ENCODE measurements at regions not wholly inside any gene's neighbourhood (a gene's known extent, or its start where the extent isn't known, plus 50 kb on each side); places are given as distances from the start of the nearest gene placed in this dataset.
"Not testable (repeated sequence)": the region's sequence is repeated elsewhere in the genome, so short reads cannot be mapped to it uniquely, and the experiment has no call there.

GRCh38 chr7:119026391-119026790 is 801.9 kb downstream of the ANKRD7 start:
- no peak for TF ChIP-seq CTCF (IDR thresholded peaks at IDR 0.05)
- 57 to 61% (median 58%) methylated on average over 2 of the region's 2 CpGs for WGBS, 3 donors

GRCh38 chr7:119028736-119029135 is 804.2 kb downstream of the ANKRD7 start:
- ATAC-seq (no peak), DNase-seq (no peak)
- no peak overlapping the region for H3K4me3 ChIP-seq
- H3K9me3 ChIP-seq, result no peaks in the 10 kb centered on the region
- no peak overlapping the region for H3K27ac ChIP-seq
- WGBS, 3 donors, result 31 to 44% (median 44%) methylated on average over 1 of the region's 1 CpG
- no peaks in the 10 kb centered on the region for H3K36me3 ChIP-seq (ENCODE audit: insufficient read depth in 1 of 2, low read depth in 1 of 2)
- no peaks in the 10 kb centered on the region for H3K4me1 ChIP-seq
- intact Hi-C loops (cut with DNase I), result no loop called here
- H3K27me3 ChIP-seq (ENCODE audit: insufficient read depth in 3 of 3, low read length in 2 of 3), result no peaks in the 10 kb centered on the region
- TF ChIP-seq CTCF (IDR thresholded peaks at IDR 0.05), result no peak

More at GRCh38 chr7:119026391-119026790, 801.9 kb downstream of the ANKRD7 start:
- H3K36me3 ChIP-seq (ENCODE audit: insufficient read depth in 1 of 2, low read depth in 1 of 2), result no peaks in the 10 kb centered on the region
- no peak overlapping the region for H3K4me3 ChIP-seq
- ATAC-seq (no peak), DNase-seq (no peak)
- H3K9me3 ChIP-seq, result no peaks in the 10 kb centered on the region
- H3K27ac ChIP-seq, result no peak overlapping the region
- H3K4me1 ChIP-seq, result no peaks in the 10 kb centered on the region
- H3K27me3 ChIP-seq (ENCODE audit: insufficient read depth in 3 of 3, low read length in 2 of 3), result no peaks in the 10 kb centered on the region
- intact Hi-C loops (cut with DNase I), result no loop called here

GRCh38 chr7:119032136-119032535 is 807.6 kb downstream of the ANKRD7 start:
- intact Hi-C loops (cut with DNase I); H3K27me3 ChIP-seq (ENCODE audit: insufficient read depth in 3 of 3, low read length in 2 of 3); H3K27ac ChIP-seq; H3K36me3 ChIP-seq (ENCODE audit: insufficient read depth in 1 of 2, low read depth in 1 of 2); DNase-seq; H3K4me3 ChIP-seq; H3K9me3 ChIP-seq; H3K4me1 ChIP-seq; ATAC-seq: not testable (repeated sequence)
- 92 to 95% (median 95%) methylated on average over 4 of the region's 4 CpGs for WGBS, 3 donors

- H3K27me3 ChIP-seq (ENCODE audit: insufficient read depth in 3 of 3, low read length in 2 of 3), result no peaks in the 10 kb centered on the region
- intact Hi-C loops (cut with DNase I), result no loop called here
- ATAC-seq (no peak), DNase-seq (no peak)
- H3K4me1 ChIP-seq, result no peaks in the 10 kb centered on the region
- no peaks in the 10 kb centered on the region for H3K9me3 ChIP-seq
- TF ChIP-seq CTCF (IDR thresholded peaks at IDR 0.05), result no peak
- no peak overlapping the region for H3K27ac ChIP-seq
- 64 to 73% (median 70%) methylated on average over 3 of the region's 3 CpGs for WGBS, 3 donors
- no peak overlapping the region for H3K4me3 ChIP-seq
- H3K36me3 ChIP-seq (ENCODE audit: insufficient read depth in 1 of 2, low read depth in 1 of 2), result no peaks in the 10 kb centered on the region
Measured at GRCh38 chr7:119033641-119034040, 809.1 kb downstream of the ANKRD7 start.

- no peak for TF ChIP-seq CTCF (IDR thresholded peaks at IDR 0.05)
- intact Hi-C loops (cut with DNase I), result no loop called here
Measured at GRCh38 chr7:119037941-119038340, 813.4 kb downstream of the ANKRD7 start.

More at GRCh38 chr7:119037941-119038340, 813.4 kb downstream of the ANKRD7 start:
- no peaks in the 10 kb centered on the region for H3K36me3 ChIP-seq (ENCODE audit: insufficient read depth in 1 of 2, low read depth in 1 of 2)
- no peaks in the 10 kb centered on the region for H3K27me3 ChIP-seq (ENCODE audit: insufficient read depth in 3 of 3, low read length in 2 of 3)
- 51 to 57% (median 53%) methylated on average over 2 of the region's 2 CpGs for WGBS, 3 donors
- ATAC-seq (no peak), DNase-seq (no peak)
- H3K4me1 ChIP-seq, result no peaks in the 10 kb centered on the region
- H3K27ac ChIP-seq, result no peak overlapping the region
- H3K9me3 ChIP-seq, result no peaks in the 10 kb centered on the region
- no peak overlapping the region for H3K4me3 ChIP-seq
